ENCODE measurements at regions not wholly inside any gene's neighbourhood (a gene's known extent, or its start where the extent isn't known, plus 50 kb on each side); places are given as distances from the start of the nearest gene placed in this dataset.

- DNase-seq (ENCODE audit: low read depth), result no peak
- no peak overlapping the region for H3K4me3 ChIP-seq (replicated peaks; ENCODE audit: low read depth, low read length)
- TF ChIP-seq CTCF (IDR thresholded peaks at IDR 0.05; ENCODE audit: low read length, missing control alignments), result no peak
Observed at GRCh38 chr7:130930681-130931080, 196.7 kb upstream of the KLF14 start.

GRCh38 chr7:130931423-130931822 lies 197.4 kb upstream of the KLF14 start:
- H3K4me3 ChIP-seq (replicated peaks; ENCODE audit: low read depth, low read length), result no peak overlapping the region
- no peak for DNase-seq (ENCODE audit: low read depth)
- no peak for TF ChIP-seq CTCF (IDR thresholded peaks at IDR 0.05; ENCODE audit: low read length, missing control alignments)

- TF ChIP-seq CTCF (IDR thresholded peaks at IDR 0.05; ENCODE audit: low read length, missing control alignments), result no peak
- no peak overlapping the region for H3K4me3 ChIP-seq (replicated peaks; ENCODE audit: low read depth, low read length)
- no peak for DNase-seq (ENCODE audit: low read depth)
Observed at GRCh38 chr7:130932088-130932487, 198.1 kb upstream of the KLF14 start.

- no peak for TF ChIP-seq CTCF (IDR thresholded peaks at IDR 0.05; ENCODE audit: low read length, missing control alignments)
- no peak overlapping the region for H3K4me3 ChIP-seq (replicated peaks; ENCODE audit: low read depth, low read length)
- DNase-seq (ENCODE audit: low read depth), result no peak
Observed at GRCh38 chr7:130932667-130933432, 198.8 kb upstream of the KLF14 start.

GRCh38 chr7:130933919-130934318 lies 199.9 kb upstream of the KLF14 start:
- H3K4me3 ChIP-seq (replicated peaks; ENCODE audit: low read depth, low read length), result no peak overlapping the region
- no peak for TF ChIP-seq CTCF (IDR thresholded peaks at IDR 0.05; ENCODE audit: low read length, missing control alignments)
- DNase-seq (ENCODE audit: low read depth), result no peak

- H3K4me3 ChIP-seq (replicated peaks; ENCODE audit: low read depth, low read length), result no peak overlapping the region
- TF ChIP-seq CTCF (IDR thresholded peaks at IDR 0.05; ENCODE audit: low read length, missing control alignments), result no peak
- DNase-seq (ENCODE audit: low read depth), result no peak
Observed at GRCh38 chr7:130935564-130936157, 201.7 kb upstream of the KLF14 start.

Data from fibroblast of pulmonary artery (primary cell).